Right atrium auricular region (tissue), 2 donors: ENCODE measurements at regions not wholly inside any gene's neighbourhood (a gene's known extent, or its start where the extent isn't known, plus 50 kb on each side); places are given as distances from the start of the nearest gene placed in this dataset.

Source experiments
- DNase-seq: peaks from one replicate; pipeline ENCODE4 v3.0.0-alpha.2; 2019; ENCODE audit warnings: low spot score
- H3K27ac ChIP-seq, 2 donors: fragments of 200-600 bp; sonication (generic); 1 replicate in 1 of 2; 2 replicates in 1 of 2; pipeline ENCODE4 v1.5.1; 2016 to 2019
- H3K27me3 ChIP-seq, 2 donors: fragments of 200-600 bp; sonication (generic); one replicate each; pipeline versions ENCODE4 v1.5.1 to v1.6.0; 2017 to 2019
- H3K36me3 ChIP-seq: fragments of 200-600 bp; sonication (generic); one replicate; pipeline ENCODE4 v1.5.1; 2016
- H3K4me1 ChIP-seq, 2 donors: fragments of 200-600 bp; sonication (generic); one replicate each; pipeline versions ENCODE4 v1.5.1 to v1.6.0; 2017 to 2019
- H3K4me3 ChIP-seq, 2 donors: fragments of 200-600 bp; sonication (generic); 1 replicate in 1 of 2; 2 replicates in 1 of 2; pipeline ENCODE4 v1.5.1; 2017 to 2019; ENCODE audit warnings: mild to moderate bottlenecking in 1 of 2, moderate library complexity in 1 of 2
- H3K9me3 ChIP-seq, 2 donors: fragments of 200-600 bp; sonication (generic); one replicate each; pipeline ENCODE4 v1.5.1; 2019
- TF ChIP-seq, protein P1 (sequence below), 2 donors: fragments of 200-600 bp; sonication (generic); IDR thresholded peaks; one replicate each; pipeline ENCODE4 v1.5.1; 2019; ENCODE audit warnings: antibody characterized with exemption in 2 of 2

DNA sequence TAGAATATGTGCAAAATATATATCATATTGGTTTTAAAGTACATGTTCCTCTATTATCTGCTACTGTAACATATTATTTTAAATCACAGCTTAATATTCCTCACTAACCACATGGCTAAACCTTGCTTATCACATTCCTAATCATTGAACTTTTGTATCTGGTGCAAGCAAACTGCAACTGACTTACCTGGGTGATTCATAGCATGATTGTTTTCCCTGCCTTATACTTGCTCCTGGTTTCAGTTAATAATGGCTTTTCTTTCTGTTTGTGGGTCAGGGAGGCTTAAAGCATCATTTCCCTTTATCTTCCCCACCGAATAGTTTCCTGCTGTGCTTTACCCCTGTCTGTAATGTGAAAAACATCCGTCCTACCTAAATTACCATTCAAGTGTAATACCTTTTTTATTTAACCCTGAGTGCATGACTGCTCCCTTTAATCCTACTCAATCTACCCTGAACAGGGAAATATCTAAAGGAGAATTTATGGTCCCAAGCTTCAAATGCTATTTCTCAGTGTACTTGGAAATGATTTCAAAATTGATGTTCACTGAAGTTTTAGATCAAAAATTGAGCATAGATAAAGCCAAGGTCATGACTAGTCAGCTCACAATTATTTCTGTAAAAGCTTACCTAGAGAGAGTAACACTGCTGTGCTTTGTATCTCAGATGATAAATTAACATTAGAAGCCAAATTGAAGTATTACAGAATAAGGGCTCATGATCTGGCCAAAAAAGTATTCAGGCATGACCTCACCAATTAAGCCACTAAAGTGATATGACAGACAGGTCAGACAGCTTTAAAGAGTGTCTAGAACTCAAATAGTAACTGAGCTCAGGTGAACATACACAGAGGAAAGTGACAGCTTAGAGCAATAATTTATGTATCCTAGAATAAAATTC, 507.1 kb downstream of the BRINP3 start:
- Histone ChIP-seq H3K4me3 (no peak overlapping the region), H3K9me3 (peaks cover 0 to 9% of the 10 kb centered on the region in 2 donors), H3K4me1 (no peaks in the 10 kb centered on the region), H3K27me3 (no peaks in the 10 kb centered on the region), H3K27ac (no peak overlapping the region), H3K36me3 (no peaks in the 10 kb centered on the region)
- no peak for DNase-seq
- TF ChIP-seq, protein P1, sequence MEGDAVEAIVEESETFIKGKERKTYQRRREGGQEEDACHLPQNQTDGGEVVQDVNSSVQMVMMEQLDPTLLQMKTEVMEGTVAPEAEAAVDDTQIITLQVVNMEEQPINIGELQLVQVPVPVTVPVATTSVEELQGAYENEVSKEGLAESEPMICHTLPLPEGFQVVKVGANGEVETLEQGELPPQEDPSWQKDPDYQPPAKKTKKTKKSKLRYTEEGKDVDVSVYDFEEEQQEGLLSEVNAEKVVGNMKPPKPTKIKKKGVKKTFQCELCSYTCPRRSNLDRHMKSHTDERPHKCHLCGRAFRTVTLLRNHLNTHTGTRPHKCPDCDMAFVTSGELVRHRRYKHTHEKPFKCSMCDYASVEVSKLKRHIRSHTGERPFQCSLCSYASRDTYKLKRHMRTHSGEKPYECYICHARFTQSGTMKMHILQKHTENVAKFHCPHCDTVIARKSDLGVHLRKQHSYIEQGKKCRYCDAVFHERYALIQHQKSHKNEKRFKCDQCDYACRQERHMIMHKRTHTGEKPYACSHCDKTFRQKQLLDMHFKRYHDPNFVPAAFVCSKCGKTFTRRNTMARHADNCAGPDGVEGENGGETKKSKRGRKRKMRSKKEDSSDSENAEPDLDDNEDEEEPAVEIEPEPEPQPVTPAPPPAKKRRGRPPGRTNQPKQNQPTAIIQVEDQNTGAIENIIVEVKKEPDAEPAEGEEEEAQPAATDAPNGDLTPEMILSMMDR (IDR thresholded peaks at IDR 0.05) = no peak

DNA sequence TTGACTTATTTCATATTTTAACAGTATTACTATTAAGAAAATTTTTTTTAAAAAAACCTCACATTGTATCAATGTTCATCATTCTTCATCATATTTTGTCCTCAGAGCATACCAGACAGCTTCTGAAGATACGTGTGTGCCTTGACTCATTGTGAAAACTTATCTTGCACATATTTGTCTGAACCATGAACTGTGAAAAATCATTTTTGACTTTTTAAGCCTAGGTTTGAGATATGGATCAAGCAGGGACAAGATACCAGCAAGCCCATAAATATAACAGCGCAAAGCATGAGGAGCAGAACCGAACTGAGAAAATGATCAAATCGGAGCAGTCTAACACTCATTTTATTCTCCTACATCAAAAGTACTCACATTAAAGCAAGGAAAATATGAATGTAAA, 506.0 kb downstream of the BRINP3 start:
- no peak overlapping the region for H3K4me3 ChIP-seq
- no peaks in the 10 kb centered on the region for H3K36me3 ChIP-seq
- no peaks in the 10 kb centered on the region for H3K27me3 ChIP-seq
- DNase-seq = no peak
- TF ChIP-seq, protein P1 (IDR thresholded peaks at IDR 0.05) = no peak
- H3K4me1 ChIP-seq = no peaks in the 10 kb centered on the region
- no peak overlapping the region for H3K27ac ChIP-seq
- peaks cover 0 to 19% of the 10 kb centered on the region in 2 donors for H3K9me3 ChIP-seq

DNA sequence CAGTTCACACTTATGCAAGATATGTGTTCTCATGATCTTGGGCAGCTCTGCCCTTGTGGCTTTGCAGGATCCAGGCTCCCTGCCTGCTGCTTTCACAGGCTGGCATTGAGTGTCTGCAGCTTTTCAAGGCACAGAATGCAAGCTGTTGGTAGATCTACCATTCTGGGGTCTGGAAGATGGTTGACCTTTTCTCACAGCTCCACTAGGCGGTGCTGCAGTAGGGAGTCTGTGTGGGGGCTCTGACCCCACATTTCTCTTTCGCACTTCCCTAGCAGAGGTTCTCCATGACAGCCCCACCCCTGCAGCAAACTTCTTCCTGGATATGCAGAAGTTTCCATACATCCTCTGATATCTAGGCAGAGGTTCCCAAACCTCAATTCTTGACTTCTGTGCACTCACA, 500.5 kb downstream of the BRINP3 start:
- no peak for DNase-seq
- peaks cover 0 to 30% of the 10 kb centered on the region in 2 donors for H3K9me3 ChIP-seq
- TF ChIP-seq, protein P1 (IDR thresholded peaks at IDR 0.05) = no peak

DNA sequence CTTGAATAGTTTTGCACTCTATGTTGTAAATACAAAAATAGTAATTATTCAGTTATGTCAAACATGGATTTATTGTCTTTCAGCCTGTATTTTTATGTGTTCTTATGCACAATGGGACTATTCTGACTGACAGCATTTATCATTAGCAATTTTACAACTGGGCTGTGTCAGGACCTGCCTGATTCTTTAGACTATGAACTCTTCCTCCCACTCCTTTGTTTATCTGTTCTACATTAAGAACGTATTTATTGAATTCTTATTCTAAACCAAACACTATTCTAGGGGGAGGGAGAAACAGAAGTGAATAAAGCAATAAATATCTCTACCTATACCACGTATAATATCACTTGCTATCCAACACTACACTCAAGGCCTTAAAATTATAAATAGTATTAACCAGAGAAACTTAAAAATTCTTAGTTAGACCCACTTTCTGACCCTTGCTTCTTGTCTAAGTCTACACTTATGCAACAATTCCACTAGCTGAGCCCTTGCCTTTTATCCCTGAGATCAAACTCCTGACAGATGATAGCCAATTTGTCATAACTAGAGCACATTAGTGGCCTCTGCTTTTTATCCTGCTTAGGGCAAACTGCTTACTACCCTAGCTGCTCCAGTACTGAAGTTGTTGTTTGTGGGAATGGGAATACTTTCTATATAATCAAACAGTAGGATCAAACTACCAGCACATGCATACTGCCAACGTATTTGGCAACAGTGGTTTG, 494.3 kb downstream of the BRINP3 start:
- no peaks in the 10 kb centered on the region for H3K4me1 ChIP-seq
- TF ChIP-seq, protein P1 (IDR thresholded peaks at IDR 0.05) = no peak
- DNase-seq = no peak
- no peak overlapping the region for H3K27ac ChIP-seq
- H3K36me3 ChIP-seq = no peaks in the 10 kb centered on the region
- H3K27me3 ChIP-seq = no peaks in the 10 kb centered on the region
- no peaks in the 10 kb centered on the region for H3K9me3 ChIP-seq
- no peak overlapping the region for H3K4me3 ChIP-seq

More for the DNA sequence above, 500.5 kb downstream of the BRINP3 start:
- no peak overlapping the region for H3K4me3 ChIP-seq
- H3K27ac ChIP-seq = no peak overlapping the region
- no peaks in the 10 kb centered on the region for H3K27me3 ChIP-seq
- H3K36me3 ChIP-seq = no peaks in the 10 kb centered on the region
- H3K4me1 ChIP-seq = no peaks in the 10 kb centered on the region

DNA sequence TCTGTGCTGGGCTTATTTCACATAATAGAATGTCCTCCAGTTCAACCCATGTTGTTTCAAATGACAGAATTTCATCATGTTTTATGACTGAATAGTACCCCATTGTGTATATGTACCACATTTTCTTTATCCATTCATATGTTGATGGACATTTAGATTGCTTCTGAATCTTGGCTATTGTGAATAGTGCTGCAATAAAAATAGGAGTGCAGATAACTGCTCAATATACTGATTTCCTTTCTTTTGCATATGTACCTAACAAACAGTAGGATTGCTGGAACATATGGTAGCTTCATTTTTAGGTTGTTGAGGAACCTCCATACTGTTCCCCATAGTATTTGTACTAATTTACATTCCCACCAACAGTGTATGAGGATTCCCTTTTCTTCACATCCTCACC, 491.1 kb downstream of the BRINP3 start:
- peaks cover 0 to 3% of the 10 kb centered on the region in 2 donors for H3K9me3 ChIP-seq
- no peaks in the 10 kb centered on the region for H3K27me3 ChIP-seq
- no peak for DNase-seq
- no peaks in the 10 kb centered on the region for H3K36me3 ChIP-seq
- H3K4me3 ChIP-seq = no peak overlapping the region
- H3K4me1 ChIP-seq = no peaks in the 10 kb centered on the region
- H3K27ac ChIP-seq = no peak overlapping the region
- TF ChIP-seq, protein P1 (IDR thresholded peaks at IDR 0.05) = no peak
